ENCODE measurements at regions not wholly inside any gene's neighbourhood (a gene's known extent, or its start where the extent isn't known, plus 50 kb on each side); places are given as distances from the start of the nearest gene placed in this dataset.

DNA sequence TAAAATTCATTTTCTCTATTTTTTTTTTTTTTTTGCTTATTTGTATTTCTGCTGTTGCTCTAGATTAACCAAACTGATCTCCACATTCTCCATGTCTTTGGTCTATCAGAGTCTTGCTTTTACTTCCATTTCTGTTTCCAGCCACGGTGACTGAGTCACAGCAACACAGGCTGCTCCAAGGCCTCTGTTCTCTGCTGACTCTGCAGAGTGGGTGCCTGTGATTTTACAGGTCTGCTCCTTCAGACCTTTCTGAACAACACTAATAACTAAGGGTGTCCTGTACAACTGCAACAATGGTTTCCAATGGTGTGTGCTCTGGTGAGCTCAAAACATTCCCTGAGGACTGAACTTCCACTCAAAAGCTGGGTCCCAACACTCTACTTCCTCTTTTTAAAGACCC, 102.3 kb upstream of the BMP2 start:
- TF ChIP-seq, protein P1, sequence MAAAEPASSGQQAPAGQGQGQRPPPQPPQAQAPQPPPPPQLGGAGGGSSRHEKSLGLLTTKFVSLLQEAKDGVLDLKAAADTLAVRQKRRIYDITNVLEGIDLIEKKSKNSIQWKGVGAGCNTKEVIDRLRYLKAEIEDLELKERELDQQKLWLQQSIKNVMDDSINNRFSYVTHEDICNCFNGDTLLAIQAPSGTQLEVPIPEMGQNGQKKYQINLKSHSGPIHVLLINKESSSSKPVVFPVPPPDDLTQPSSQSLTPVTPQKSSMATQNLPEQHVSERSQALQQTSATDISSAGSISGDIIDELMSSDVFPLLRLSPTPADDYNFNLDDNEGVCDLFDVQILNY (CRISPR knock-in tag; IDR thresholded peaks at IDR 0.05): no peak
- TF ChIP-seq CBFB (CRISPR knock-in tag; IDR thresholded peaks at IDR 0.05; ENCODE audit: low read depth) (no peak), KAT7 (CRISPR knock-in tag; IDR thresholded peaks at IDR 0.05; ENCODE audit: borderline replicate concordance) (no peak), ZNF423 (CRISPR knock-in tag; IDR thresholded peaks at IDR 0.05) (no peak), CREM (CRISPR knock-in tag; IDR thresholded peaks at IDR 0.05) (no peak), TEAD1 (CRISPR knock-in tag; IDR thresholded peaks at IDR 0.05) (no peak)
- TF ChIP-seq, protein P2, sequence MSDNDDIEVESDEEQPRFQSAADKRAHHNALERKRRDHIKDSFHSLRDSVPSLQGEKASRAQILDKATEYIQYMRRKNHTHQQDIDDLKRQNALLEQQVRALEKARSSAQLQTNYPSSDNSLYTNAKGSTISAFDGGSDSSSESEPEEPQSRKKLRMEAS (CRISPR knock-in tag; IDR thresholded peaks at IDR 0.05): no peak
- TF ChIP-seq, protein P3, sequence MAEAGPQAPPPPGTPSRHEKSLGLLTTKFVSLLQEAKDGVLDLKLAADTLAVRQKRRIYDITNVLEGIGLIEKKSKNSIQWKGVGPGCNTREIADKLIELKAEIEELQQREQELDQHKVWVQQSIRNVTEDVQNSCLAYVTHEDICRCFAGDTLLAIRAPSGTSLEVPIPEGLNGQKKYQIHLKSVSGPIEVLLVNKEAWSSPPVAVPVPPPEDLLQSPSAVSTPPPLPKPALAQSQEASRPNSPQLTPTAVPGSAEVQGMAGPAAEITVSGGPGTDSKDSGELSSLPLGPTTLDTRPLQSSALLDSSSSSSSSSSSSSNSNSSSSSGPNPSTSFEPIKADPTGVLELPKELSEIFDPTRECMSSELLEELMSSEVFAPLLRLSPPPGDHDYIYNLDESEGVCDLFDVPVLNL (CRISPR knock-in tag; IDR thresholded peaks at IDR 0.05; ENCODE audit: borderline replicate concordance, low read depth): no peak
- TF ChIP-seq, protein P4, sequence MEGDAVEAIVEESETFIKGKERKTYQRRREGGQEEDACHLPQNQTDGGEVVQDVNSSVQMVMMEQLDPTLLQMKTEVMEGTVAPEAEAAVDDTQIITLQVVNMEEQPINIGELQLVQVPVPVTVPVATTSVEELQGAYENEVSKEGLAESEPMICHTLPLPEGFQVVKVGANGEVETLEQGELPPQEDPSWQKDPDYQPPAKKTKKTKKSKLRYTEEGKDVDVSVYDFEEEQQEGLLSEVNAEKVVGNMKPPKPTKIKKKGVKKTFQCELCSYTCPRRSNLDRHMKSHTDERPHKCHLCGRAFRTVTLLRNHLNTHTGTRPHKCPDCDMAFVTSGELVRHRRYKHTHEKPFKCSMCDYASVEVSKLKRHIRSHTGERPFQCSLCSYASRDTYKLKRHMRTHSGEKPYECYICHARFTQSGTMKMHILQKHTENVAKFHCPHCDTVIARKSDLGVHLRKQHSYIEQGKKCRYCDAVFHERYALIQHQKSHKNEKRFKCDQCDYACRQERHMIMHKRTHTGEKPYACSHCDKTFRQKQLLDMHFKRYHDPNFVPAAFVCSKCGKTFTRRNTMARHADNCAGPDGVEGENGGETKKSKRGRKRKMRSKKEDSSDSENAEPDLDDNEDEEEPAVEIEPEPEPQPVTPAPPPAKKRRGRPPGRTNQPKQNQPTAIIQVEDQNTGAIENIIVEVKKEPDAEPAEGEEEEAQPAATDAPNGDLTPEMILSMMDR (IDR thresholded peaks at IDR 0.05): no peak
- TF ChIP-seq, protein P5, sequence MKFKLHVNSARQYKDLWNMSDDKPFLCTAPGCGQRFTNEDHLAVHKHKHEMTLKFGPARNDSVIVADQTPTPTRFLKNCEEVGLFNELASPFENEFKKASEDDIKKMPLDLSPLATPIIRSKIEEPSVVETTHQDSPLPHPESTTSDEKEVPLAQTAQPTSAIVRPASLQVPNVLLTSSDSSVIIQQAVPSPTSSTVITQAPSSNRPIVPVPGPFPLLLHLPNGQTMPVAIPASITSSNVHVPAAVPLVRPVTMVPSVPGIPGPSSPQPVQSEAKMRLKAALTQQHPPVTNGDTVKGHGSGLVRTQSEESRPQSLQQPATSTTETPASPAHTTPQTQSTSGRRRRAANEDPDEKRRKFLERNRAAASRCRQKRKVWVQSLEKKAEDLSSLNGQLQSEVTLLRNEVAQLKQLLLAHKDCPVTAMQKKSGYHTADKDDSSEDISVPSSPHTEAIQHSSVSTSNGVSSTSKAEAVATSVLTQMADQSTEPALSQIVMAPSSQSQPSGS (CRISPR knock-in tag; IDR thresholded peaks at IDR 0.05; ENCODE audit: borderline replicate concordance, low read depth): no peak
- TF ChIP-seq, protein P6, sequence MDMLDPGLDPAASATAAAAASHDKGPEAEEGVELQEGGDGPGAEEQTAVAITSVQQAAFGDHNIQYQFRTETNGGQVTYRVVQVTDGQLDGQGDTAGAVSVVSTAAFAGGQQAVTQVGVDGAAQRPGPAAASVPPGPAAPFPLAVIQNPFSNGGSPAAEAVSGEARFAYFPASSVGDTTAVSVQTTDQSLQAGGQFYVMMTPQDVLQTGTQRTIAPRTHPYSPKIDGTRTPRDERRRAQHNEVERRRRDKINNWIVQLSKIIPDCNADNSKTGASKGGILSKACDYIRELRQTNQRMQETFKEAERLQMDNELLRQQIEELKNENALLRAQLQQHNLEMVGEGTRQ (CRISPR knock-in tag; IDR thresholded peaks at IDR 0.05): no peak
- TF ChIP-seq, protein P7, sequence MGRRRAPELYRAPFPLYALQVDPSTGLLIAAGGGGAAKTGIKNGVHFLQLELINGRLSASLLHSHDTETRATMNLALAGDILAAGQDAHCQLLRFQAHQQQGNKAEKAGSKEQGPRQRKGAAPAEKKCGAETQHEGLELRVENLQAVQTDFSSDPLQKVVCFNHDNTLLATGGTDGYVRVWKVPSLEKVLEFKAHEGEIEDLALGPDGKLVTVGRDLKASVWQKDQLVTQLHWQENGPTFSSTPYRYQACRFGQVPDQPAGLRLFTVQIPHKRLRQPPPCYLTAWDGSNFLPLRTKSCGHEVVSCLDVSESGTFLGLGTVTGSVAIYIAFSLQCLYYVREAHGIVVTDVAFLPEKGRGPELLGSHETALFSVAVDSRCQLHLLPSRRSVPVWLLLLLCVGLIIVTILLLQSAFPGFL (CRISPR knock-in tag; IDR thresholded peaks at IDR 0.05; ENCODE audit: borderline replicate concordance): no peak
